Fibroblast of lung (primary cell): ENCODE measurements at regions not wholly inside any gene's neighbourhood (a gene's known extent, or its start where the extent isn't known, plus 50 kb on each side); places are given as distances from the start of the nearest gene placed in this dataset.
"Not testable (repeated sequence)": the region's sequence is repeated elsewhere in the genome, so short reads cannot be mapped to it uniquely, and the experiment has no call there.

ENCODE experiments used
- DNase-seq, 2 donors: peaks; one replicate each; pipeline versions ENCODE4 v3.0.0 to v3.0.0-alpha.2; 2010; ENCODE audit warnings: low read depth in 2 of 2
- H2AFZ ChIP-seq: 2 replicates; pipeline ENCODE4 v1.5.1; 2012; ENCODE audit warnings: low read length, control low read depth, inconsistent platforms
- H3K27ac ChIP-seq: 2 replicates; pipeline ENCODE4 v1.5.1; 2011; ENCODE audit warnings: low read length, control low read depth; ENCODE audit not compliant: insufficient read depth
- H3K27me3 ChIP-seq: 2 replicates; pipeline ENCODE4 v1.5.1; 2011; ENCODE audit warnings: mild to moderate bottlenecking, low read length; ENCODE audit not compliant: control insufficient read depth, insufficient read depth
- H3K36me3 ChIP-seq: 2 replicates; pipeline ENCODE4 v1.5.1; 2011; ENCODE audit warnings: low read length; ENCODE audit not compliant: control insufficient read depth, insufficient read depth
- H3K4me1 ChIP-seq: 2 replicates; pipeline ENCODE4 v1.5.1; 2011; ENCODE audit warnings: low read length; ENCODE audit not compliant: control insufficient read depth, insufficient read depth; ENCODE audit errors: extremely low read depth
- H3K4me2 ChIP-seq: 2 replicates; pipeline ENCODE4 v1.5.1; 2011; ENCODE audit warnings: low read length, control low read depth; ENCODE audit not compliant: insufficient read depth; ENCODE audit errors: extremely low read depth
- H3K4me3 ChIP-seq, 4 experiments: fragments of 200-600 bp in 1 of 4; sonication (generic) in 1 of 4; replicated peaks in 1 of 4; 2 replicates each; pipeline ENCODE4 v1.5.1; 2011 to 2016; ENCODE audit warnings: low read length in 4 of 4, low read depth in 3 of 4, mild to moderate bottlenecking in 3 of 4, control low read depth in 2 of 4, inconsistent platforms in 1 of 4, mixed read lengths in 1 of 4; ENCODE audit not compliant: insufficient read depth in 1 of 4; ENCODE audit errors: control extremely low read depth in 1 of 4
- H3K79me2 ChIP-seq: 2 replicates; pipeline ENCODE4 v1.5.1; 2012; ENCODE audit warnings: mild to moderate bottlenecking, low read length, inconsistent platforms; ENCODE audit not compliant: control insufficient read depth, insufficient read depth
- H3K9ac ChIP-seq: 2 replicates; pipeline ENCODE4 v1.5.1; 2011; ENCODE audit warnings: mild to moderate bottlenecking, low read length, control low read depth; ENCODE audit not compliant: insufficient read depth
- H3K9me3 ChIP-seq: 2 replicates; pipeline ENCODE4 v1.5.1; 2012; ENCODE audit warnings: low read depth, low read length; ENCODE audit not compliant: control insufficient read depth, insufficient read depth
- H4K20me1 ChIP-seq: 2 replicates; pipeline ENCODE4 v1.5.1; 2011; ENCODE audit warnings: low read length; ENCODE audit not compliant: control insufficient read depth, insufficient read depth; ENCODE audit errors: extremely low read depth
- CTCF ChIP-seq, 2 donors: IDR thresholded peaks in 1 of 2; conservative IDR thresholded peaks in 1 of 2; 1 replicate in 1 of 2; 2 replicates in 1 of 2; pipeline ENCODE4 v1.5.1; 2011 to 2012; ENCODE audit warnings: low read length in 2 of 2, control low read depth in 1 of 2, inconsistent platforms in 1 of 2, low read depth in 1 of 2, mild to moderate bottlenecking in 1 of 2
- EZH2 ChIP-seq: IDR thresholded peaks from 2 replicates; pipeline ENCODE4 v1.5.1; 2012; ENCODE audit warnings: low read length, control low read depth, mild to moderate bottlenecking; ENCODE audit errors: missing control alignments

- H3K36me3 ChIP-seq, H3K4me2 ChIP-seq, H3K4me1 ChIP-seq, H2AFZ ChIP-seq, DNase-seq, H3K9ac ChIP-seq, H3K27me3 ChIP-seq, H4K20me1 ChIP-seq, H3K27ac ChIP-seq, H3K79me2 ChIP-seq, H3K9me3 ChIP-seq, H3K4me3 ChIP-seq: not testable (repeated sequence)
These were observed 51.3 kb upstream of the RIOK2 start for GRCh38 chr5:97234380-97234779.

GRCh38 chr5:97242341-97242740 lies 59.3 kb upstream of the RIOK2 start:
- Histone ChIP-seq H3K79me2 (no peaks in the 10 kb centered on the region), H3K27ac (no peak overlapping the region), H4K20me1 (no peaks in the 10 kb centered on the region), H3K4me3 (no peak overlapping the region), H3K4me1 (no peaks in the 10 kb centered on the region), H3K36me3 (no peaks in the 10 kb centered on the region), H3K9ac (no peak overlapping the region), H3K4me2 (no peak overlapping the region), H2AFZ (no peak overlapping the region), H3K9me3 (no peaks in the 10 kb centered on the region), H3K27me3 (no peaks in the 10 kb centered on the region)
- no peak for DNase-seq
- TF ChIP-seq CTCF (conservative IDR thresholded peaks at IDR 0.05 in 1 of 2, IDR thresholded peaks at IDR 0.05 in 1 of 2; ENCODE audit: low read depth in 1 of 2, low read length in 2 of 2), result no peak
- no peak for TF ChIP-seq EZH2

GRCh38 chr5:97243353-97243752 lies 60.3 kb upstream of the RIOK2 start:
- no peaks in the 10 kb centered on the region for H3K9me3 ChIP-seq
- no peak overlapping the region for H3K9ac ChIP-seq
- DNase-seq, result peak in 1 of 2 donors; percentile 2
- H3K4me2 ChIP-seq, result no peak overlapping the region
- no peak overlapping the region for H3K27ac ChIP-seq
- H3K79me2 ChIP-seq, result no peaks in the 10 kb centered on the region
- no peak overlapping the region for H3K4me3 ChIP-seq
- H3K27me3 ChIP-seq, result no peaks in the 10 kb centered on the region
- no peaks in the 10 kb centered on the region for H3K4me1 ChIP-seq
- no peaks in the 10 kb centered on the region for H3K36me3 ChIP-seq
- no peaks in the 10 kb centered on the region for H4K20me1 ChIP-seq
- TF ChIP-seq CTCF (conservative IDR thresholded peaks at IDR 0.05 in 1 of 2, IDR thresholded peaks at IDR 0.05 in 1 of 2; ENCODE audit: low read depth in 1 of 2, low read length in 2 of 2) (no peak), EZH2 (no peak)
- no peak overlapping the region for H2AFZ ChIP-seq

GRCh38 chr5:97245386-97245785 lies 62.3 kb upstream of the RIOK2 start:
- no peaks in the 10 kb centered on the region for H3K9me3 ChIP-seq
- H3K9ac ChIP-seq, result no peak overlapping the region
- H2AFZ ChIP-seq, result no peak overlapping the region
- H4K20me1 ChIP-seq, result no peaks in the 10 kb centered on the region
- H3K79me2 ChIP-seq, result no peaks in the 10 kb centered on the region
- no peak for TF ChIP-seq EZH2
- no peak for TF ChIP-seq CTCF (conservative IDR thresholded peaks at IDR 0.05 in 1 of 2, IDR thresholded peaks at IDR 0.05 in 1 of 2; ENCODE audit: low read depth in 1 of 2, low read length in 2 of 2)
- H3K27ac ChIP-seq, result no peak overlapping the region
- no peaks in the 10 kb centered on the region for H3K27me3 ChIP-seq
- no peak overlapping the region for H3K4me2 ChIP-seq
- no peaks in the 10 kb centered on the region for H3K36me3 ChIP-seq
- H3K4me1 ChIP-seq, result no peaks in the 10 kb centered on the region
- no peak for DNase-seq
- H3K4me3 ChIP-seq, result no peak overlapping the region
